PC-3 (cell line): ENCODE measurements at regions not wholly inside any gene's neighbourhood (a gene's known extent, or its start where the extent isn't known, plus 50 kb on each side); places are given as distances from the start of the nearest gene placed in this dataset.

ENCODE experiments used
- ATAC-seq: fragments of 200-7000 bp; cut with Tn5 transposase; 2 replicates; pipeline ENCODE4 v1.9.1; 2020; ENCODE audit warnings: mild to moderate bottlenecking, moderate library complexity
- BruUV-seq: library from RNA; stranded (reverse); fragments of 400-500 nt; replicated peaks from 2 replicates; lab custom pipeline; 2021; lab: Mats Ljungman, UMichigan
- CTCF ChIA-PET: fragments of 300-600 bp; sonication (Branson Sonifier 250); formaldehyde crosslinking; loops from one replicate; lab custom pipeline; 2022; ENCODE audit warnings: antibody characterized with exemption; lab: Charles Lee
- POLR2A ChIA-PET: fragments of 300-600 bp; sonication (Branson Sonifier 250); formaldehyde crosslinking; loops from one replicate; lab custom pipeline; 2022; ENCODE audit warnings: antibody characterized with exemption; ENCODE audit not compliant: unreplicated experiment; lab: Charles Lee
- DNase-seq: peaks from one replicate; pipeline ENCODE4 v3.0.0-alpha.2; 2015
- H2AFZ ChIP-seq: fragments of 300-600 bp; sonication (generic); 2 replicates; pipeline ENCODE4 v1.6.0; 2016; ENCODE audit warnings: antibody characterized with exemption, low read length
- H3F3A ChIP-seq: fragments of 300-600 bp; sonication (generic); one replicate; pipeline ENCODE4 v1.6.0; 2017; ENCODE audit warnings: antibody characterized with exemption, low read length, control low read depth, mild to moderate bottlenecking; ENCODE audit not compliant: unreplicated experiment
- H3K27ac ChIP-seq: fragments of 300-600 bp; sonication (generic); 2 replicates; pipeline ENCODE4 v1.5.1; 2016; ENCODE audit warnings: mild to moderate bottlenecking, low read length
- H3K27me3 ChIP-seq: fragments of 300-600 bp; sonication (generic); 2 replicates; pipeline ENCODE4 v1.6.1; 2016; ENCODE audit warnings: low read length, mixed read lengths
- H3K36me3 ChIP-seq: fragments of 300-600 bp; sonication (generic); 2 replicates; pipeline ENCODE4 v1.6.1; 2016; ENCODE audit warnings: low read depth, mixed run types, low read length, mixed read lengths
- H3K4me1 ChIP-seq: fragments of 300-600 bp; sonication (generic); 2 replicates; pipeline ENCODE4 v1.5.1; 2016; ENCODE audit warnings: low read length; ENCODE audit not compliant: insufficient read depth
- H3K4me2 ChIP-seq: fragments of 300-600 bp; sonication (generic); 2 replicates; pipeline ENCODE4 v1.6.0; 2016; ENCODE audit warnings: low read length
- H3K4me3 ChIP-seq: fragments of 300-600 bp; sonication (generic); 2 replicates; pipeline ENCODE4 v1.5.1; 2016; ENCODE audit warnings: mild to moderate bottlenecking, low read length, mixed read lengths
- H3K79me2 ChIP-seq: fragments of 300-600 bp; sonication (generic); 2 replicates; pipeline ENCODE4 v1.6.1; 2017; ENCODE audit warnings: low read length, mixed read lengths
- H3K9ac ChIP-seq: fragments of 300-600 bp; sonication (generic); 2 replicates; pipeline ENCODE4 v1.6.0; 2016; ENCODE audit warnings: mild to moderate bottlenecking, low read length
- H3K9me2 ChIP-seq: fragments of 300-600 bp; sonication (generic); replicated peaks from 2 replicates; pipeline ENCODE4 v1.6.1; 2016; ENCODE audit warnings: mixed run types, low read length, mixed read lengths
- H3K9me3 ChIP-seq: fragments of 300-600 bp; sonication (generic); 2 replicates; pipeline ENCODE4 v1.6.1; 2016; ENCODE audit warnings: low read length, mixed read lengths
- H4K20me1 ChIP-seq: fragments of 300-600 bp; sonication (generic); 2 replicates; pipeline ENCODE4 v1.6.1; 2016; ENCODE audit warnings: low read length, mixed read lengths
- CTCF ChIP-seq: fragments of 300-600 bp; sonication (generic); conservative IDR thresholded peaks from 2 replicates; pipeline ENCODE4 v1.5.1; 2017; ENCODE audit warnings: antibody characterized with exemption, low read depth, mild to moderate bottlenecking, low read length
- EZH2 ChIP-seq: fragments of 300-600 bp; sonication (generic); IDR thresholded peaks from one replicate; pipeline ENCODE4 v1.6.1; 2017; ENCODE audit warnings: antibody characterized with exemption, mild to moderate bottlenecking, low read length; ENCODE audit not compliant: unreplicated experiment
- EZH2phosphoT487 ChIP-seq: fragments of 300-600 bp; sonication (generic); IDR thresholded peaks from 2 replicates; pipeline ENCODE4 v1.6.1; 2018; ENCODE audit warnings: mild to moderate bottlenecking, antibody characterized with exemption, low read length, borderline replicate concordance
- intact Hi-C: fragments of 100-400 bp; cut with micrococcal nuclease; formaldehyde crosslinking; loops from 2 replicates; pipeline ENCODE4 v1.9.0; 2023

- Histone ChIP-seq H3K9ac (no peak overlapping the region), H3K79me2 (peaks cover 71% of the 10 kb centered on the region)
These were observed 50.8 kb upstream of the MACF1 start for GRCh38 chr1:39153684-39154083.

GRCh38 chr1:39154553-39155421, 49.7 kb upstream of the MACF1 start:
- Histone ChIP-seq H3K9me2 (no peaks in the 10 kb centered on the region), H3K27me3 (no peaks in the 10 kb centered on the region), H3K9me3 (no peaks in the 10 kb centered on the region), H3K4me1 (peaks cover 49% of the 10 kb centered on the region), H3K79me2 (peaks cover 65% of the 10 kb centered on the region), H3K9ac (no peak overlapping the region; the same call in 1 of the 2 replicates), H3F3A (peaks cover 4% of the 10 kb centered on the region), H3K36me3 (no peaks in the 10 kb centered on the region), H3K4me3 (no peak overlapping the region), H3K4me2 (peak overlapping the region; percentile 61), H2AFZ (no peak overlapping the region), H3K27ac (peak overlapping the region; percentile 62), H4K20me1 (peaks cover 12% of the 10 kb centered on the region; the same call in 1 of the 2 replicates)
- intact Hi-C loops, result no loop called here
- BruUV-seq, result no TSS peak
- peak; percentile 5; the same call in 1 of the 2 replicates for ATAC-seq
- peak; percentile 62 for DNase-seq
- CTCF ChIA-PET, result no interaction called here
- TF ChIP-seq CTCF, result no peak
- no peak for TF ChIP-seq EZH2phosphoT487
- no peak for TF ChIP-seq EZH2
- POLR2A ChIA-PET, result no interaction called here

More at GRCh38 chr1:39153684-39154083, 50.8 kb upstream of the MACF1 start:
- Histone ChIP-seq H3K27ac (no peak overlapping the region), H3K27me3 (no peaks in the 10 kb centered on the region), H3K4me3 (no peak overlapping the region), H3K9me2 (no peaks in the 10 kb centered on the region), H3K9me3 (no peaks in the 10 kb centered on the region), H4K20me1 (peaks cover 12% of the 10 kb centered on the region; the same call in 1 of the 2 replicates), H3K4me1 (peaks cover 44% of the 10 kb centered on the region), H2AFZ (no peak overlapping the region), H3K4me2 (no peak overlapping the region), H3F3A (peaks cover 1% of the 10 kb centered on the region), H3K36me3 (no peaks in the 10 kb centered on the region)
- no TSS peak for BruUV-seq
- POLR2A ChIA-PET, result no interaction called here
- TF ChIP-seq EZH2phosphoT487, result no peak
- TF ChIP-seq EZH2, result no peak
- TF ChIP-seq CTCF, result no peak
- intact Hi-C loops, result no loop called here
- DNase-seq, result no peak
- ATAC-seq, result no peak
- CTCF ChIA-PET, result no interaction called here
